PC-3 (cell line): ENCODE measurements at regions not wholly inside any gene's neighbourhood (a gene's known extent, or its start where the extent isn't known, plus 50 kb on each side); places are given as distances from the start of the nearest gene placed in this dataset.

Experiments used
- EZH2 ChIP-seq: fragments of 300-600 bp; sonication (generic); IDR thresholded peaks from one replicate; pipeline ENCODE4 v1.6.1; 2017; ENCODE audit warnings: antibody characterized with exemption, mild to moderate bottlenecking, low read length; ENCODE audit not compliant: unreplicated experiment
- EZH2phosphoT487 ChIP-seq: fragments of 300-600 bp; sonication (generic); IDR thresholded peaks from 2 replicates; pipeline ENCODE4 v1.6.1; 2018; ENCODE audit warnings: mild to moderate bottlenecking, antibody characterized with exemption, low read length, borderline replicate concordance
- TF ChIP-seq, protein P1 (sequence below): fragments of 300-600 bp; sonication (generic); conservative IDR thresholded peaks from 2 replicates; pipeline ENCODE4 v1.5.1; 2017; ENCODE audit warnings: antibody characterized with exemption, low read depth, mild to moderate bottlenecking, low read length

DNA sequence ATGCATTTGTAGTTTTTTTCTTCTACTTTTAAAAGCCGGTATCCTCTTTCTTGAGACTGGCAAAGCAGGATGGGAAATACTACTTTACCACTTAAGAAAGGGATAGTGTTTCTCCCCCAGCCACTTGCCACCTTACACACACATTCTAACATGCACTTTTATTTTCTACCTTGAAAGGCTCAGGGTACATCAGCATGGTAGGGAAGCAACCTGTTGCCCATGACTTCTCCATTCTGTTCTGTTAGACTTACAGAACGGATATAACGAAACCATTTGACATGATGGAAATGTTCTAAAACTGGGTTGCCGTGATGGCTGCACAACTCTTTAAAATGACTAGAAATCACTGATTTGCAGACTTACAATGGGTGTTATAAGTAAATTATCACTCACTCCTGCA lies 405.5 kb downstream of the SHQ1 start:
- TF ChIP-seq EZH2 (no peak), EZH2phosphoT487 (no peak)
- TF ChIP-seq, protein P1, sequence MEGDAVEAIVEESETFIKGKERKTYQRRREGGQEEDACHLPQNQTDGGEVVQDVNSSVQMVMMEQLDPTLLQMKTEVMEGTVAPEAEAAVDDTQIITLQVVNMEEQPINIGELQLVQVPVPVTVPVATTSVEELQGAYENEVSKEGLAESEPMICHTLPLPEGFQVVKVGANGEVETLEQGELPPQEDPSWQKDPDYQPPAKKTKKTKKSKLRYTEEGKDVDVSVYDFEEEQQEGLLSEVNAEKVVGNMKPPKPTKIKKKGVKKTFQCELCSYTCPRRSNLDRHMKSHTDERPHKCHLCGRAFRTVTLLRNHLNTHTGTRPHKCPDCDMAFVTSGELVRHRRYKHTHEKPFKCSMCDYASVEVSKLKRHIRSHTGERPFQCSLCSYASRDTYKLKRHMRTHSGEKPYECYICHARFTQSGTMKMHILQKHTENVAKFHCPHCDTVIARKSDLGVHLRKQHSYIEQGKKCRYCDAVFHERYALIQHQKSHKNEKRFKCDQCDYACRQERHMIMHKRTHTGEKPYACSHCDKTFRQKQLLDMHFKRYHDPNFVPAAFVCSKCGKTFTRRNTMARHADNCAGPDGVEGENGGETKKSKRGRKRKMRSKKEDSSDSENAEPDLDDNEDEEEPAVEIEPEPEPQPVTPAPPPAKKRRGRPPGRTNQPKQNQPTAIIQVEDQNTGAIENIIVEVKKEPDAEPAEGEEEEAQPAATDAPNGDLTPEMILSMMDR = no peak
